ENCODE measurements at regions not wholly inside any gene's neighbourhood (a gene's known extent, or its start where the extent isn't known, plus 50 kb on each side); places are given as distances from the start of the nearest gene placed in this dataset.

GRCh38 chrX:115939070-115939469 is 231.5 kb upstream of the AGTR2 start:
- TF ChIP-seq CTCF (conservative IDR thresholded peaks at IDR 0.05; ENCODE audit: low read length) (no peak), EZH2phosphoT487 (IDR thresholded peaks at IDR 0.05; ENCODE audit: borderline replicate concordance) (no peak)
